HG03060 (cell line): ENCODE measurements at regions not wholly inside any gene's neighbourhood (a gene's known extent, or its start where the extent isn't known, plus 50 kb on each side); places are given as distances from the start of the nearest gene placed in this dataset.

Source experiments
- ATAC-seq: cut with Tn5 transposase; IDR thresholded peaks from one replicate; pipeline ENCODE4 v1.9.1; 2021; ENCODE audit warnings: low read depth, moderate number of reproducible peaks; ENCODE audit not compliant: unreplicated experiment

- no peak for ATAC-seq
These were observed 118.7 kb downstream of the FAT4 start for GRCh38 chr4:125433453-125433852.

- no peak for ATAC-seq
These were observed 119.4 kb downstream of the FAT4 start for GRCh38 chr4:125434136-125434535.

GRCh38 chr4:125440814-125441213, 126.1 kb downstream of the FAT4 start:
- ATAC-seq = no peak

GRCh38 chr4:125444166-125444565, 129.4 kb downstream of the FAT4 start:
- no peak for ATAC-seq

- ATAC-seq = no peak
These were observed 130.8 kb downstream of the FAT4 start for GRCh38 chr4:125445525-125445924.

GRCh38 chr4:125447551-125448290, 133.0 kb downstream of the FAT4 start:
- no peak for ATAC-seq

- ATAC-seq = no peak
These were observed 141.3 kb downstream of the FAT4 start for GRCh38 chr4:125456075-125456474.

- no peak for ATAC-seq
These were observed 144.8 kb downstream of the FAT4 start for GRCh38 chr4:125459531-125459930.

- no peak for ATAC-seq
These were observed 147.1 kb downstream of the FAT4 start for GRCh38 chr4:125461676-125462363.

- no peak for ATAC-seq
These were observed 149.4 kb downstream of the FAT4 start for GRCh38 chr4:125464146-125464545.

GRCh38 chr4:125481334-125482045, 166.7 kb downstream of the FAT4 start:
- no peak for ATAC-seq

- ATAC-seq = no peak
These were observed 168.1 kb downstream of the FAT4 start for GRCh38 chr4:125482822-125483221.

- ATAC-seq = no peak
These were observed 168.5 kb downstream of the FAT4 start for GRCh38 chr4:125483278-125483677.

- ATAC-seq = no peak
These were observed 170.2 kb downstream of the FAT4 start for GRCh38 chr4:125484912-125485311.

- no peak for ATAC-seq
These were observed 171.6 kb downstream of the FAT4 start for GRCh38 chr4:125486351-125486750.

- no peak for ATAC-seq
These were observed 175.4 kb downstream of the FAT4 start for GRCh38 chr4:125489952-125490690.

GRCh38 chr4:125492957-125493356, 178.2 kb downstream of the FAT4 start:
- ATAC-seq = no peak

GRCh38 chr4:125497861-125498260, 183.1 kb downstream of the FAT4 start:
- no peak for ATAC-seq

- no peak for ATAC-seq
These were observed 184.2 kb downstream of the FAT4 start for GRCh38 chr4:125498981-125499380.

- ATAC-seq = no peak
These were observed 186.3 kb downstream of the FAT4 start for GRCh38 chr4:125501090-125501489.

- ATAC-seq = no peak
These were observed 186.8 kb downstream of the FAT4 start for GRCh38 chr4:125501568-125501967.
